ENCODE measurements at regions not wholly inside any gene's neighbourhood (a gene's known extent, or its start where the extent isn't known, plus 50 kb on each side); places are given as distances from the start of the nearest gene placed in this dataset.

DNA sequence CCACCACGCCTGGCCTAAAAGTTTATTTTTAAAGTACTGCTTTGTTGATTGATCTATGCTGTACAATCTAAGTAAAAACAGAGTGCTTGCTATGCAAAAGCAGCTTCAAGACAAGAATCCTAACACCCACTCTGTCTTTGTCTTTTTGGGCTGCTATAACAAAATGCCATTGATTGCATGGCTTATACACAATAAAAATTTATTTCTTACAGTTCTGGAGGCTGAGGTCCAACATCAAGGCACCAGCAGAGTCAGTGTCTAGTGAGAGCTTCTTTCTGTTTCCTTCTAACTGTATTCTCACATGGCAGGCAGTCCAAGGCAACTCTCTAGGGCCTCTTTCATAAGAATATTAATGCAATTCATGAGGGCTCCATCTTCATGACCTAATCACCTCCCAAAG, 63.6 kb upstream of the GJA5 start:
- TF ChIP-seq EZH2 (IDR thresholded peaks at IDR 0.05): no peak
- TF ChIP-seq, protein P1, sequence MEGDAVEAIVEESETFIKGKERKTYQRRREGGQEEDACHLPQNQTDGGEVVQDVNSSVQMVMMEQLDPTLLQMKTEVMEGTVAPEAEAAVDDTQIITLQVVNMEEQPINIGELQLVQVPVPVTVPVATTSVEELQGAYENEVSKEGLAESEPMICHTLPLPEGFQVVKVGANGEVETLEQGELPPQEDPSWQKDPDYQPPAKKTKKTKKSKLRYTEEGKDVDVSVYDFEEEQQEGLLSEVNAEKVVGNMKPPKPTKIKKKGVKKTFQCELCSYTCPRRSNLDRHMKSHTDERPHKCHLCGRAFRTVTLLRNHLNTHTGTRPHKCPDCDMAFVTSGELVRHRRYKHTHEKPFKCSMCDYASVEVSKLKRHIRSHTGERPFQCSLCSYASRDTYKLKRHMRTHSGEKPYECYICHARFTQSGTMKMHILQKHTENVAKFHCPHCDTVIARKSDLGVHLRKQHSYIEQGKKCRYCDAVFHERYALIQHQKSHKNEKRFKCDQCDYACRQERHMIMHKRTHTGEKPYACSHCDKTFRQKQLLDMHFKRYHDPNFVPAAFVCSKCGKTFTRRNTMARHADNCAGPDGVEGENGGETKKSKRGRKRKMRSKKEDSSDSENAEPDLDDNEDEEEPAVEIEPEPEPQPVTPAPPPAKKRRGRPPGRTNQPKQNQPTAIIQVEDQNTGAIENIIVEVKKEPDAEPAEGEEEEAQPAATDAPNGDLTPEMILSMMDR (IDR thresholded peaks at IDR 0.05): no peak

Data from neural progenitor cell (in vitro differentiated cells).